GM23338 (cell line): ENCODE measurements at regions not wholly inside any gene's neighbourhood (a gene's known extent, or its start where the extent isn't known, plus 50 kb on each side); places are given as distances from the start of the nearest gene placed in this dataset.

Experiments used
- ATAC-seq: fragments of 200-7000 bp; cut with Tn5 transposase; 3 replicates; pipeline ENCODE4 v1.9.1; 2020
- DNase-seq: peaks from one replicate; pipeline ENCODE4 v3.0.0-alpha.2; 2015; ENCODE audit warnings: low spot score
- H2AFZ ChIP-seq: fragments of 200-600 bp; sonication (generic); 2 replicates; pipeline ENCODE4 v1.8.0; 2016; ENCODE audit warnings: antibody characterized with exemption, mild to moderate bottlenecking, moderate library complexity
- H3F3A ChIP-seq: fragments of 200-600 bp; sonication (generic); replicated peaks from 2 replicates; pipeline ENCODE4 v1.8.0; 2017; ENCODE audit warnings: antibody characterized with exemption, mixed run types, low read depth
- H3K27ac ChIP-seq: fragments of 200-600 bp; sonication (generic); 2 replicates; pipeline ENCODE4 v1.6.1; 2016; ENCODE audit warnings: low read depth
- H3K27me3 ChIP-seq: fragments of 200-600 bp; sonication (generic); 2 replicates; pipeline ENCODE4 v1.8.0; 2016; ENCODE audit warnings: mild to moderate bottlenecking, mixed run types, moderate library complexity; ENCODE audit not compliant: insufficient read depth
- H3K36me3 ChIP-seq: fragments of 200-600 bp; sonication (generic); 2 replicates; pipeline ENCODE4 v1.8.0; 2016; ENCODE audit warnings: mild to moderate bottlenecking; ENCODE audit not compliant: insufficient read depth
- H3K4me1 ChIP-seq: fragments of 200-600 bp; sonication (generic); 2 replicates; pipeline ENCODE4 v1.8.0; 2016; ENCODE audit warnings: mild to moderate bottlenecking, moderate library complexity; ENCODE audit not compliant: insufficient read depth
- H3K4me2 ChIP-seq: fragments of 200-600 bp; sonication (generic); 2 replicates; pipeline ENCODE4 v1.7.1; 2017; ENCODE audit warnings: mixed run types
- H3K4me3 ChIP-seq: fragments of 200-600 bp; sonication (generic); 2 replicates; pipeline ENCODE4 v1.6.1; 2016; ENCODE audit warnings: mixed run types
- H3K79me2 ChIP-seq: fragments of 200-600 bp; sonication (generic); replicated peaks from 2 replicates; pipeline ENCODE4 v1.8.0; 2017; ENCODE audit warnings: mild to moderate bottlenecking; ENCODE audit not compliant: insufficient read depth
- H3K9me2 ChIP-seq: fragments of 200-600 bp; sonication (generic); 2 replicates; pipeline ENCODE4 v1.8.0; 2017; ENCODE audit not compliant: insufficient read depth
- H4K20me1 ChIP-seq: fragments of 200-600 bp; sonication (generic); replicated peaks from 2 replicates; pipeline ENCODE4 v1.8.0; 2017; ENCODE audit warnings: mild to moderate bottlenecking; ENCODE audit not compliant: insufficient read depth
- H3K27ac Mint-ChIP-seq: 2 replicates; pipeline ENCODE4 v1.8.0; 2020; ENCODE audit warnings: inconsistent platforms, mild to moderate bottlenecking, moderate library complexity, mixed read lengths
- H3K27me3 Mint-ChIP-seq: 3 replicates; pipeline ENCODE4 v1.8.0; 2022; ENCODE audit warnings: low read depth, mild to moderate bottlenecking, moderate library complexity, mixed read lengths, inconsistent platforms; ENCODE audit not compliant: insufficient read depth, poor library complexity
- H3K36me3 Mint-ChIP-seq: 3 replicates; pipeline ENCODE4 v1.8.0; 2021; ENCODE audit warnings: low read depth, mild to moderate bottlenecking, inconsistent platforms, moderate library complexity, mixed read lengths
- H3K4me1 Mint-ChIP-seq: 3 replicates; pipeline ENCODE4 v1.8.0; 2020; ENCODE audit warnings: mild to moderate bottlenecking, inconsistent platforms, mixed read lengths
- H3K4me3 Mint-ChIP-seq: 3 replicates; pipeline ENCODE4 v1.8.0; 2021; ENCODE audit warnings: moderate library complexity, mild to moderate bottlenecking, inconsistent platforms, mixed read lengths
- H3K9me3 Mint-ChIP-seq: 3 replicates; pipeline ENCODE4 v1.8.0; 2020; ENCODE audit warnings: moderate library complexity, mild to moderate bottlenecking, inconsistent platforms, mixed read lengths
- CREB1 ChIP-seq: fragments of 250-450 bp; sonication (Bioruptor Pico); IDR thresholded peaks from 2 replicates; pipeline ENCODE4 v1.5.0; 2020; ENCODE audit warnings: low read depth, mild to moderate bottlenecking, moderate library complexity
- EZH2 ChIP-seq: fragments of 200-600 bp; sonication (generic); IDR thresholded peaks from one replicate; pipeline ENCODE4 v1.8.0; 2017; ENCODE audit warnings: antibody characterized with exemption, mild to moderate bottlenecking, low read depth; ENCODE audit not compliant: unreplicated experiment
- EZH2phosphoT487 ChIP-seq: fragments of 200-600 bp; sonication (generic); IDR thresholded peaks from one replicate; pipeline ENCODE4 v1.8.1; 2018; ENCODE audit warnings: antibody characterized with exemption; ENCODE audit not compliant: unreplicated experiment
- NANOG ChIP-seq: IDR thresholded peaks from 2 replicates; pipeline ENCODE4 v1.6.1; 2016; ENCODE audit warnings: antibody characterized with exemption, borderline replicate concordance
- POLR2AphosphoS5 ChIP-seq: IDR thresholded peaks from 2 replicates; pipeline ENCODE4 v1.6.1; 2016; ENCODE audit warnings: antibody characterized with exemption, low read depth
- REST ChIP-seq: IDR thresholded peaks from one replicate; pipeline ENCODE4 v1.6.1; 2018; ENCODE audit warnings: antibody characterized with exemption; ENCODE audit not compliant: unreplicated experiment
- STAT1 ChIP-seq: IDR thresholded peaks from one replicate; pipeline ENCODE4 v1.6.1; 2016; ENCODE audit warnings: antibody characterized with exemption; ENCODE audit not compliant: unreplicated experiment
- ZNF114 ChIP-seq: fragments of 250-450 bp; sonication (Bioruptor Pico); IDR thresholded peaks from 2 replicates; pipeline ENCODE4 v1.5.0; 2020; ENCODE audit warnings: mild to moderate bottlenecking, moderate library complexity
- ZNF331 ChIP-seq: fragments of 250-450 bp; sonication (Bioruptor Pico); IDR thresholded peaks from 2 replicates; pipeline ENCODE4 v1.5.0; 2020; ENCODE audit warnings: low read depth, mild to moderate bottlenecking, moderate library complexity
- TF ChIP-seq, protein P1 (sequence below): IDR thresholded peaks from 2 replicates; pipeline ENCODE4 v1.6.1; 2016; ENCODE audit warnings: antibody characterized with exemption
- TF ChIP-seq, protein P2 (sequence below), 2 experiments: fragments of 200-600 bp in 1 of 2; sonication (generic) in 1 of 2; conservative IDR thresholded peaks; 2 replicates each; pipeline versions ENCODE4 v1.5.1 to v1.6.1; 2016 to 2017; ENCODE audit warnings: antibody characterized with exemption in 2 of 2, low read depth in 2 of 2, mild to moderate bottlenecking in 2 of 2, moderate library complexity in 1 of 2

DNA sequence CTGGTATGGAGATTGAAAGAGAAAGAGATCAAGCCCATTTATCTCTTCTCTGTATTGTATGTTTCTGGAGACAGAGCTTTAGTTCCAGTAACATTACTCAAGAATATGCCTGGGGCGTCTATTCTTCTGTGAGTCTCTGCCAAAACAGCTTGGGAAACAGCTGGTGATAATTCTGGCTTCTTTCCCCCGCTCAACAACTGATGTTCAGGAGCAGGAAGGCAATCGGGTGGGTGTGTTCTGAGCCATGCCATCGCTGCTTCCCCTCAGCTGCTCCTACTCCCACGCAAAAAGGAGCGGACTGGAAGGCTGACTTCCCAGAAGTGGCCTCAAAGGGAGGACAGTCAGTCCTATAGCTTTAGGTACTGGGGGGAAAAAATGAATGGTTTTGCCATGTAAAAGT lies 695.1 kb downstream of the PLCL1 start:
- H3K4me2 ChIP-seq = no peak overlapping the region
- H3K27me3 ChIP-seq = no peaks in the 10 kb centered on the region
- no peak overlapping the region for H3K27ac ChIP-seq
- TF ChIP-seq REST = no peak
- peaks cover 31% of the 10 kb centered on the region for H3K4me1 ChIP-seq
- ATAC-seq (peak; percentile 59), DNase-seq (peak; percentile 9)
- H3K36me3 ChIP-seq = no peaks in the 10 kb centered on the region
- no peaks in the 10 kb centered on the region for H3K9me2 ChIP-seq
- H3K27ac Mint-ChIP-seq = peak overlapping the region; percentile 71
- H3K4me1 Mint-ChIP-seq = peaks cover 25% of the 10 kb centered on the region
- peaks cover 1% of the 10 kb centered on the region for H3K27me3 Mint-ChIP-seq
- H3K4me3 Mint-ChIP-seq = no peak overlapping the region
- peak overlapping the region; percentile 63; the same call in 1 of the 2 replicates for H2AFZ ChIP-seq
- no peaks in the 10 kb centered on the region for H3F3A ChIP-seq
- H4K20me1 ChIP-seq = no peaks in the 10 kb centered on the region
- H3K36me3 Mint-ChIP-seq = no peaks in the 10 kb centered on the region
- no peaks in the 10 kb centered on the region for H3K9me3 Mint-ChIP-seq
- no peaks in the 10 kb centered on the region for H3K79me2 ChIP-seq
- H3K4me3 ChIP-seq = no peak overlapping the region

- H4K20me1 ChIP-seq = no peaks in the 10 kb centered on the region
- peak overlapping the region; percentile 4 for H3K4me2 ChIP-seq
- peaks cover 31% of the 10 kb centered on the region for H3K4me1 ChIP-seq
- H3K36me3 ChIP-seq = no peaks in the 10 kb centered on the region
- H3K9me2 ChIP-seq = 0 out of 2 replicates have a peak, but pooled peaks cover 3% of the 10 kb centered on the region
- H3K27ac ChIP-seq = no peak overlapping the region
- peaks cover 25% of the 10 kb centered on the region for H3K4me1 Mint-ChIP-seq
- H3F3A ChIP-seq = no peaks in the 10 kb centered on the region
- no peaks in the 10 kb centered on the region for H3K36me3 Mint-ChIP-seq
- H3K27me3 ChIP-seq = no peaks in the 10 kb centered on the region
- H3K4me3 Mint-ChIP-seq = no peak overlapping the region
- no peak overlapping the region for H2AFZ ChIP-seq
- H3K9me3 Mint-ChIP-seq = no peaks in the 10 kb centered on the region
- DNase-seq (no peak), ATAC-seq (no peak)
- H3K27ac Mint-ChIP-seq = no peak overlapping the region
- H3K27me3 Mint-ChIP-seq = peaks cover 1% of the 10 kb centered on the region
- H3K4me3 ChIP-seq = no peak overlapping the region
- no peaks in the 10 kb centered on the region for H3K79me2 ChIP-seq
- TF ChIP-seq EZH2phosphoT487 (no peak), NANOG (no peak), CREB1 (CRISPR knock-in tag) (no peak), REST (no peak), ZNF331 (no peak), ZNF114 (CRISPR knock-in tag) (no peak), POLR2AphosphoS5 (no peak), EZH2 (no peak), STAT1 (no peak)
- TF ChIP-seq, protein P1, sequence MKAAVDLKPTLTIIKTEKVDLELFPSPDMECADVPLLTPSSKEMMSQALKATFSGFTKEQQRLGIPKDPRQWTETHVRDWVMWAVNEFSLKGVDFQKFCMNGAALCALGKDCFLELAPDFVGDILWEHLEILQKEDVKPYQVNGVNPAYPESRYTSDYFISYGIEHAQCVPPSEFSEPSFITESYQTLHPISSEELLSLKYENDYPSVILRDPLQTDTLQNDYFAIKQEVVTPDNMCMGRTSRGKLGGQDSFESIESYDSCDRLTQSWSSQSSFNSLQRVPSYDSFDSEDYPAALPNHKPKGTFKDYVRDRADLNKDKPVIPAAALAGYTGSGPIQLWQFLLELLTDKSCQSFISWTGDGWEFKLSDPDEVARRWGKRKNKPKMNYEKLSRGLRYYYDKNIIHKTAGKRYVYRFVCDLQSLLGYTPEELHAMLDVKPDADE = no peak
- TF ChIP-seq, protein P2, sequence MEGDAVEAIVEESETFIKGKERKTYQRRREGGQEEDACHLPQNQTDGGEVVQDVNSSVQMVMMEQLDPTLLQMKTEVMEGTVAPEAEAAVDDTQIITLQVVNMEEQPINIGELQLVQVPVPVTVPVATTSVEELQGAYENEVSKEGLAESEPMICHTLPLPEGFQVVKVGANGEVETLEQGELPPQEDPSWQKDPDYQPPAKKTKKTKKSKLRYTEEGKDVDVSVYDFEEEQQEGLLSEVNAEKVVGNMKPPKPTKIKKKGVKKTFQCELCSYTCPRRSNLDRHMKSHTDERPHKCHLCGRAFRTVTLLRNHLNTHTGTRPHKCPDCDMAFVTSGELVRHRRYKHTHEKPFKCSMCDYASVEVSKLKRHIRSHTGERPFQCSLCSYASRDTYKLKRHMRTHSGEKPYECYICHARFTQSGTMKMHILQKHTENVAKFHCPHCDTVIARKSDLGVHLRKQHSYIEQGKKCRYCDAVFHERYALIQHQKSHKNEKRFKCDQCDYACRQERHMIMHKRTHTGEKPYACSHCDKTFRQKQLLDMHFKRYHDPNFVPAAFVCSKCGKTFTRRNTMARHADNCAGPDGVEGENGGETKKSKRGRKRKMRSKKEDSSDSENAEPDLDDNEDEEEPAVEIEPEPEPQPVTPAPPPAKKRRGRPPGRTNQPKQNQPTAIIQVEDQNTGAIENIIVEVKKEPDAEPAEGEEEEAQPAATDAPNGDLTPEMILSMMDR (conservative IDR thresholded peaks at IDR 0.05; ENCODE audit: low read depth in 2 of 2) = no peak
Measured at GRCh38 chr2:198498516-198498915, 694.1 kb downstream of the PLCL1 start.
